NB4 (cell line): ENCODE measurements at regions not wholly inside any gene's neighbourhood (a gene's known extent, or its start where the extent isn't known, plus 50 kb on each side); places are given as distances from the start of the nearest gene placed in this dataset.

Source experiments
- CTCF ChIP-seq: IDR thresholded peaks from one replicate; pipeline ENCODE4 v1.5.1; 2012; ENCODE audit warnings: low read depth, low read length
- MAX ChIP-seq: IDR thresholded peaks from 2 replicates; pipeline ENCODE4 v1.6.1; 2011; ENCODE audit warnings: low read depth, low read length
- MYC ChIP-seq: IDR thresholded peaks from 2 replicates; pipeline ENCODE4 v1.6.1; 2011; ENCODE audit warnings: low read depth, low read length
- POLR2A ChIP-seq: IDR thresholded peaks from 2 replicates; pipeline ENCODE4 v1.6.1; 2011; ENCODE audit warnings: mild to moderate bottlenecking; ENCODE audit not compliant: insufficient read length; ENCODE audit errors: extremely low read depth

GRCh38 chr6:121823437-121823851, 388.0 kb downstream of the GJA1 start:
- TF ChIP-seq CTCF = no peak
- no peak for TF ChIP-seq MYC
- TF ChIP-seq POLR2A = no peak
- no peak for TF ChIP-seq MAX
